Glomerular visceral epithelial cell (primary cell): ENCODE measurements at regions not wholly inside any gene's neighbourhood (a gene's known extent, or its start where the extent isn't known, plus 50 kb on each side); places are given as distances from the start of the nearest gene placed in this dataset.
A peak's percentile ranks its signal among the peaks of the same experiment; 100 is the strongest.

ENCODE experiments used
- DNase-seq: peaks from one replicate; pipeline ENCODE4 v3.0.0-alpha.2; 2016; ENCODE audit errors: extremely low spot score

GRCh38 chr14:54174457-54174856, 217.8 kb upstream of the BMP4 start:
- no peak for DNase-seq

- DNase-seq: peak; percentile 78
Observed at GRCh38 chr14:54175298-54175942, 218.8 kb upstream of the BMP4 start.

- no peak for DNase-seq
Observed at GRCh38 chr14:54177019-54177418, 219.8 kb upstream of the CDKN3 start.

- peak; percentile 20 for DNase-seq
Observed at GRCh38 chr14:54177641-54178621, 218.9 kb upstream of the CDKN3 start.

- peak; percentile 67 for DNase-seq
Observed at GRCh38 chr14:54182419-54183045, 214.3 kb upstream of the CDKN3 start.

- DNase-seq: no peak
Observed at GRCh38 chr14:54186821-54187763, 209.7 kb upstream of the CDKN3 start.

- DNase-seq: no peak
Observed at GRCh38 chr14:54188064-54188666, 208.6 kb upstream of the CDKN3 start.

GRCh38 chr14:54189333-54189732, 207.5 kb upstream of the CDKN3 start:
- DNase-seq: no peak

- DNase-seq: peak; percentile 78
Observed at GRCh38 chr14:54189748-54190354, 207.0 kb upstream of the CDKN3 start.

GRCh38 chr14:54191846-54192245, 205.0 kb upstream of the CDKN3 start:
- no peak for DNase-seq

- DNase-seq: no peak
Observed at GRCh38 chr14:54192610-54193009, 204.2 kb upstream of the CDKN3 start.

- no peak for DNase-seq
Observed at GRCh38 chr14:54193871-54194270, 202.9 kb upstream of the CDKN3 start.

GRCh38 chr14:54194501-54194900, 202.3 kb upstream of the CDKN3 start:
- DNase-seq: no peak

GRCh38 chr14:54197369-54197768, 199.4 kb upstream of the CDKN3 start:
- DNase-seq: no peak

GRCh38 chr14:54200726-54201125, 196.1 kb upstream of the CDKN3 start:
- DNase-seq: no peak

- no peak for DNase-seq
Observed at GRCh38 chr14:54202288-54202687, 194.5 kb upstream of the CDKN3 start.

GRCh38 chr14:54206516-54206915, 190.3 kb upstream of the CDKN3 start:
- DNase-seq: no peak

- DNase-seq: peak; percentile 35
Observed at GRCh38 chr14:54207075-54207474, 189.7 kb upstream of the CDKN3 start.

- DNase-seq: no peak
Observed at GRCh38 chr14:54207476-54208462, 189.0 kb upstream of the CDKN3 start.
